ENCODE measurements at regions not wholly inside any gene's neighbourhood (a gene's known extent, or its start where the extent isn't known, plus 50 kb on each side); places are given as distances from the start of the nearest gene placed in this dataset.

GRCh38 chr7:28314841-28315240 is 97.5 kb upstream of the CREB5 start:
- peaks cover 6% of the 10 kb centered on the region for H3K4me1 Mint-ChIP-seq (ENCODE audit: insufficient read depth, unreplicated experiment)
- no peaks in the 10 kb centered on the region for H3K9me3 Mint-ChIP-seq (ENCODE audit: unreplicated experiment)
- H3K27me3 Mint-ChIP-seq (ENCODE audit: insufficient read depth, unreplicated experiment), result peaks cover 16% of the 10 kb centered on the region
- intact Hi-C loops (cut with micrococcal nuclease), result no loop called here
- BruUV-seq (replicated peaks), result no TSS peak
- H3K27ac Mint-ChIP-seq (ENCODE audit: low read depth, unreplicated experiment), result no peak overlapping the region
- no peak for DNase-seq (ENCODE audit: unreplicated experiment)
- no peak for TF ChIP-seq CTCF (IDR thresholded peaks at IDR 0.05; ENCODE audit: unreplicated experiment)
- ChIA-PET CTCF (interaction anchor here (1.4 kb wide), 1 partner anchor 15 kb away, joined by 6 read pairs; no protein-coding TSS in a partner anchor), POLR2A (no interaction called here)
- no peaks in the 10 kb centered on the region for H3K36me3 Mint-ChIP-seq (ENCODE audit: insufficient read depth, unreplicated experiment)
- no peak overlapping the region for H3K4me3 Mint-ChIP-seq (ENCODE audit: unreplicated experiment)

- BruUV-seq (replicated peaks), result no TSS peak
- H3K4me3 Mint-ChIP-seq (ENCODE audit: unreplicated experiment), result no peak overlapping the region
- no peaks in the 10 kb centered on the region for H3K9me3 Mint-ChIP-seq (ENCODE audit: unreplicated experiment)
- H3K36me3 Mint-ChIP-seq (ENCODE audit: insufficient read depth, unreplicated experiment), result no peaks in the 10 kb centered on the region
- ChIA-PET POLR2A (interaction anchor here (0.6 to 1.3 kb wide), 3 partner anchors 14 to 49 kb away, joined by 3 read pairs; no protein-coding TSS in a partner anchor), CTCF (interaction anchor here (1.0 kb wide), 1 partner anchor 18 kb away, joined by 3 read pairs; no protein-coding TSS in a partner anchor)
- H3K4me1 Mint-ChIP-seq (ENCODE audit: insufficient read depth, unreplicated experiment), result peaks cover 6% of the 10 kb centered on the region
- TF ChIP-seq CTCF (IDR thresholded peaks at IDR 0.05; ENCODE audit: unreplicated experiment), result no peak
- no peak for DNase-seq (ENCODE audit: unreplicated experiment)
- intact Hi-C loops (cut with micrococcal nuclease), result no loop called here
- H3K27ac Mint-ChIP-seq (ENCODE audit: low read depth, unreplicated experiment), result no peak overlapping the region
- peaks cover 16% of the 10 kb centered on the region for H3K27me3 Mint-ChIP-seq (ENCODE audit: insufficient read depth, unreplicated experiment)
Observed at GRCh38 chr7:28315565-28316410, 96.5 kb upstream of the CREB5 start.

GRCh38 chr7:28316489-28316888 is 95.8 kb upstream of the CREB5 start:
- peaks cover 16% of the 10 kb centered on the region for H3K27me3 Mint-ChIP-seq (ENCODE audit: insufficient read depth, unreplicated experiment)
- no peak overlapping the region for H3K27ac Mint-ChIP-seq (ENCODE audit: low read depth, unreplicated experiment)
- no peak overlapping the region for H3K4me3 Mint-ChIP-seq (ENCODE audit: unreplicated experiment)
- H3K9me3 Mint-ChIP-seq (ENCODE audit: unreplicated experiment), result no peaks in the 10 kb centered on the region
- no peak for DNase-seq (ENCODE audit: unreplicated experiment)
- POLR2A ChIA-PET, result interaction anchor here (0.6 to 1.3 kb wide), 3 partner anchors 14 to 48 kb away, joined by 3 read pairs; no protein-coding TSS in a partner anchor
- H3K4me1 Mint-ChIP-seq (ENCODE audit: insufficient read depth, unreplicated experiment), result peaks cover 6% of the 10 kb centered on the region
- CTCF ChIA-PET, result interaction anchor here (1.0 kb wide), 1 partner anchor 19 kb away, joined by 3 read pairs; no protein-coding TSS in a partner anchor
- BruUV-seq (replicated peaks), result no TSS peak
- no peak for TF ChIP-seq CTCF (IDR thresholded peaks at IDR 0.05; ENCODE audit: unreplicated experiment)
- intact Hi-C loops (cut with micrococcal nuclease), result no loop called here
- no peaks in the 10 kb centered on the region for H3K36me3 Mint-ChIP-seq (ENCODE audit: insufficient read depth, unreplicated experiment)

- ChIA-PET CTCF (interaction anchor here (0.6 kb wide), 1 partner anchor 199 kb away, joined by 3 read pairs; no protein-coding TSS in a partner anchor), POLR2A (no interaction called here)
- no peak for DNase-seq (ENCODE audit: unreplicated experiment)
- Mint-ChIP-seq H3K27ac (ENCODE audit: low read depth, unreplicated experiment) (no peak overlapping the region), H3K9me3 (ENCODE audit: unreplicated experiment) (no peaks in the 10 kb centered on the region), H3K4me1 (ENCODE audit: insufficient read depth, unreplicated experiment) (peaks cover 6% of the 10 kb centered on the region), H3K36me3 (ENCODE audit: insufficient read depth, unreplicated experiment) (no peaks in the 10 kb centered on the region), H3K4me3 (ENCODE audit: unreplicated experiment) (no peak overlapping the region), H3K27me3 (ENCODE audit: insufficient read depth, unreplicated experiment) (peaks cover 16% of the 10 kb centered on the region)
- no TSS peak for BruUV-seq (replicated peaks)
- intact Hi-C loops (cut with micrococcal nuclease), result no loop called here
- no peak for TF ChIP-seq CTCF (IDR thresholded peaks at IDR 0.05; ENCODE audit: unreplicated experiment)
Observed at GRCh38 chr7:28318101-28318762, 94.1 kb upstream of the CREB5 start.

Data from MCF 10A (cell line).